Esophagus squamous epithelium (tissue), 5 donors: ENCODE measurements at regions not wholly inside any gene's neighbourhood (a gene's known extent, or its start where the extent isn't known, plus 50 kb on each side); places are given as distances from the start of the nearest gene placed in this dataset.

Experiments
- DNase-seq: peaks from one replicate; lab custom pipeline; 2025; lab: John Stamatoyannopoulos, UW
- H3K27ac ChIP-seq, 4 donors: fragments of 200-600 bp; sonication (generic); one replicate each; pipeline ENCODE4 v1.5.1; 2016 to 2019; ENCODE audit warnings: mild to moderate bottlenecking in 1 of 4
- H3K27me3 ChIP-seq, 4 donors: fragments of 200-600 bp; sonication (generic); 1 replicate in 3 of 4; 2 replicates in 1 of 4; pipeline versions ENCODE4 v1.5.1 to v1.6.0; 2017 to 2021; ENCODE audit warnings: antibody characterized with exemption in 1 of 4
- H3K36me3 ChIP-seq, 3 donors: fragments of 200-600 bp; sonication (generic); one replicate each; pipeline ENCODE4 v1.5.1; 2016 to 2019
- H3K4me1 ChIP-seq, 3 donors: fragments of 200-600 bp; sonication (generic); one replicate each; pipeline ENCODE4 v1.5.1; 2017 to 2019
- H3K4me3 ChIP-seq, 4 donors: fragments of 200-600 bp; sonication (generic); 1 replicate in 3 of 4; 2 replicates in 1 of 4; pipeline ENCODE4 v1.5.1; 2016 to 2019; ENCODE audit warnings: mild to moderate bottlenecking in 2 of 4, moderate library complexity in 1 of 4
- H3K9me3 ChIP-seq, 3 donors: fragments of 200-600 bp; sonication (generic); one replicate each; pipeline ENCODE4 v1.5.1; 2016 to 2019
- CTCF ChIP-seq, 6 experiments: fragments of 450-650 bp in 4 of 6; fragments of 200-600 bp in 2 of 6; sonication (generic) in 2 of 6; IDR thresholded peaks; one replicate each; pipeline ENCODE4 v1.5.1; 2016 to 2019; ENCODE audit warnings: antibody characterized with exemption in 6 of 6, mild to moderate bottlenecking in 4 of 6, moderate library complexity in 4 of 6
- POLR2A ChIP-seq, 4 donors: fragments of 450-650 bp; IDR thresholded peaks; one replicate each; pipeline ENCODE4 v1.6.1; 2017; ENCODE audit warnings: antibody characterized with exemption in 4 of 4, mild to moderate bottlenecking in 4 of 4, moderate library complexity in 3 of 4
- WGBS, 2 donors: methylation state at CpG; one replicate each; pipeline ENCODE4 v1.1.5; 2018; 5-methylcytosine and 5-hydroxymethylcytosine counted together
- intact Hi-C: fragments of 100-400 bp; cut with DNase I; formaldehyde crosslinking; loops from one replicate; pipeline ENCODE4 v1.15.0; 2022
- donor health status: DM: yes; HTN: yes; CAD: no.

- H3K4me1 ChIP-seq, result no peaks in the 10 kb centered on the region
- WGBS, 2 donors, result 27 to 63% methylated on average over 1 of the region's 1 CpG
- TF ChIP-seq CTCF (IDR thresholded peaks at IDR 0.05) (no peak), POLR2A (IDR thresholded peaks at IDR 0.05) (no peak)
- intact Hi-C loops, result no loop called here
- H3K36me3 ChIP-seq, result no peaks in the 10 kb centered on the region
- H3K9me3 ChIP-seq, result no peaks in the 10 kb centered on the region
- H3K27ac ChIP-seq, result no peak overlapping the region
- H3K4me3 ChIP-seq, result no peak overlapping the region
- DNase-seq, result no peak
- no peaks in the 10 kb centered on the region for H3K27me3 ChIP-seq
These were observed 835.5 kb upstream of the GCFC2 start for GRCh38 chr2:76546207-76546606.

- Histone ChIP-seq H3K36me3 (no peaks in the 10 kb centered on the region), H3K27me3 (no peaks in the 10 kb centered on the region), H3K4me3 (no peak overlapping the region), H3K4me1 (no peaks in the 10 kb centered on the region), H3K27ac (no peak overlapping the region), H3K9me3 (no peaks in the 10 kb centered on the region)
- 41 to 44% methylated on average over 3 of the region's 3 CpGs for WGBS, 2 donors
- intact Hi-C loops, result no loop called here
- DNase-seq, result no peak
- TF ChIP-seq POLR2A (IDR thresholded peaks at IDR 0.05) (no peak), CTCF (IDR thresholded peaks at IDR 0.05) (no peak)
These were observed 834.2 kb upstream of the GCFC2 start for GRCh38 chr2:76544901-76545300.

GRCh38 chr2:76517574-76517909 is 806.8 kb upstream of the GCFC2 start:
- Histone ChIP-seq H3K36me3 (no peaks in the 10 kb centered on the region), H3K4me3 (no peak overlapping the region), H3K4me1 (no peaks in the 10 kb centered on the region), H3K27ac (no peak overlapping the region), H3K9me3 (no peaks in the 10 kb centered on the region), H3K27me3 (no peaks in the 10 kb centered on the region)
- TF ChIP-seq POLR2A (IDR thresholded peaks at IDR 0.05) (no peak), CTCF (IDR thresholded peaks at IDR 0.05) (no peak)
- WGBS, 2 donors, result 25 to 59% methylated on average over 2 to 3 of the region's 3 CpGs
- intact Hi-C loops, result no loop called here
- no peak for DNase-seq

- Histone ChIP-seq H3K9me3 (no peaks in the 10 kb centered on the region), H3K4me1 (no peaks in the 10 kb centered on the region), H3K4me3 (no peak overlapping the region), H3K36me3 (no peaks in the 10 kb centered on the region), H3K27ac (no peak overlapping the region), H3K27me3 (no peaks in the 10 kb centered on the region)
- WGBS, 2 donors, result 87 to 88% methylated on average over 1 of the region's 1 CpG
- intact Hi-C loops, result no loop called here
- DNase-seq, result no peak
- no peak for TF ChIP-seq CTCF (IDR thresholded peaks at IDR 0.05)
- TF ChIP-seq POLR2A (IDR thresholded peaks at IDR 0.05), result no peak
These were observed 806.3 kb upstream of the GCFC2 start for GRCh38 chr2:76516861-76517573.

GRCh38 chr2:76512201-76512820 is 801.6 kb upstream of the GCFC2 start:
- Histone ChIP-seq H3K27ac (no peak overlapping the region), H3K27me3 (no peaks in the 10 kb centered on the region), H3K4me1 (no peaks in the 10 kb centered on the region), H3K36me3 (no peaks in the 10 kb centered on the region), H3K4me3 (no peak overlapping the region), H3K9me3 (no peaks in the 10 kb centered on the region)
- DNase-seq, result no peak
- intact Hi-C loops, result no loop called here
- no peak for TF ChIP-seq CTCF (IDR thresholded peaks at IDR 0.05)
- no peak for TF ChIP-seq POLR2A (IDR thresholded peaks at IDR 0.05)
- WGBS, 2 donors, result 52 to 57% methylated on average over 3 to 4 of the region's 4 CpGs
